Gastrocnemius medialis (tissue), 4 donors: ENCODE measurements at regions not wholly inside any gene's neighbourhood (a gene's known extent, or its start where the extent isn't known, plus 50 kb on each side); places are given as distances from the start of the nearest gene placed in this dataset.

Source experiments
- ATAC-seq, 2 donors: fragments of 150-250 bp; one replicate each; pipeline ENCODE4 v1.9.1; 2016
- DNase-seq, 2 donors: peaks; one replicate each; pipeline ENCODE4 v3.0.0-alpha.2; 2019
- H3K27ac ChIP-seq, 4 donors: fragments of 200-600 bp; sonication (generic); 1 replicate in 1 of 4; 2 replicates in 3 of 4; pipeline ENCODE4 v1.5.1; 2016 to 2018; ENCODE audit warnings: mild to moderate bottlenecking in 2 of 4, moderate library complexity in 1 of 4
- H3K27me3 ChIP-seq, 3 donors: fragments of 200-600 bp; sonication (generic) in 2 of 3; 1 replicate in 1 of 3; 2 replicates in 2 of 3; pipeline versions ENCODE4 v1.5.1 to v1.6.0; 2016 to 2019; ENCODE audit warnings: mild to moderate bottlenecking in 1 of 3, moderate library complexity in 1 of 3
- H3K36me3 ChIP-seq, 2 donors: fragments of 200-600 bp; sonication (generic) in 1 of 2; one replicate each; pipeline ENCODE4 v1.5.1; 2017 to 2018
- H3K4me1 ChIP-seq, 2 donors: fragments of 200-600 bp; sonication (generic) in 1 of 2; one replicate each; pipeline ENCODE4 v1.5.1; 2016 to 2017; ENCODE audit warnings: mild to moderate bottlenecking in 2 of 2
- H3K4me3 ChIP-seq, 4 donors: fragments of 200-600 bp; sonication (generic) in 3 of 4; 1 replicate in 1 of 4; 2 replicates in 3 of 4; pipeline ENCODE4 v1.5.1; 2016 to 2019; ENCODE audit warnings: mild to moderate bottlenecking in 2 of 4
- H3K9me3 ChIP-seq, 3 donors: fragments of 200-600 bp; sonication (generic) in 2 of 3; 1 replicate in 1 of 3; 2 replicates in 2 of 3; pipeline ENCODE4 v1.5.1; 2016 to 2019
- POLR2A ChIP-seq, 2 donors: fragments of 450-650 bp; IDR thresholded peaks; one replicate each; pipeline ENCODE4 v1.6.1; 2017; ENCODE audit warnings: antibody characterized with exemption in 2 of 2, mild to moderate bottlenecking in 2 of 2, moderate library complexity in 2 of 2
- in situ Hi-C, 4 donors: fragments of 200-750 bp; cut with MboI; loops; one replicate each; pipeline versions ENCODE4 v1.15.0 to v1.8.0; 2017; ENCODE audit warnings: low sequenced_read_pairs in 4 of 4
- intact Hi-C: fragments of 100-400 bp; cut with DNase I; formaldehyde crosslinking; loops from one replicate; pipeline ENCODE4 v1.15.1; 2023; ENCODE audit warnings: low total_unique reads
- TF ChIP-seq, protein P1 (sequence below), 5 experiments: fragments of 450-650 bp in 3 of 5; fragments of 200-600 bp in 2 of 5; sonication (generic) in 2 of 5; IDR thresholded peaks in 4 of 5; conservative IDR thresholded peaks in 1 of 5; 1 replicate in 4 of 5; 2 replicates in 1 of 5; pipeline ENCODE4 v1.5.1; 2016 to 2019; ENCODE audit warnings: antibody characterized with exemption in 5 of 5, mild to moderate bottlenecking in 3 of 5, moderate library complexity in 3 of 5

DNA sequence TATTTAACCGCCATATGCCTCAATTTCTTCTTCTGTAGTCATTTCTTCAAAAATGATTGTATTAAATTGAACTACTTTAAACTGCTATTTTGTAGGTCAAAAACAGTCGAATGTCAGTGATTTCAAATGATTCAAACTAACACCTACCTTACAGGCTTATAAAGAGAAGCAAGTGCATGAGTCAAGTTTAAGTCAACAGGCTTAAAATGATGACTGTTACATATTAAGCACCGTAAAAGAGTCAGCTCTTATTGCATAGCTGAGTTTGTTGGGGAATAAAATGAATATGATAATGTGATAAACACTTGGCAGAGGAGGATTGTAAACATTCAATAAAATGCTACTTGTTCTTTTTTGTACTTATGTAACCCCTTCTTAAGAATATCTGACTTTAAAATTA is 90.1 kb upstream of the ANKRD1 start:
- intact Hi-C loops: no loop called here
- Histone ChIP-seq H3K4me3 (no peak overlapping the region), H3K36me3 (no peaks in the 10 kb centered on the region), H3K9me3 (no peaks in the 10 kb centered on the region), H3K27me3 (no peaks in the 10 kb centered on the region), H3K4me1 (peaks cover 0 to 4% of the 10 kb centered on the region in 2 donors), H3K27ac (no peak overlapping the region)
- in situ Hi-C loops: no loop called here
- DNase-seq (no peak), ATAC-seq (no peak)
- TF ChIP-seq POLR2A (IDR thresholded peaks at IDR 0.05): no peak
- TF ChIP-seq, protein P1, sequence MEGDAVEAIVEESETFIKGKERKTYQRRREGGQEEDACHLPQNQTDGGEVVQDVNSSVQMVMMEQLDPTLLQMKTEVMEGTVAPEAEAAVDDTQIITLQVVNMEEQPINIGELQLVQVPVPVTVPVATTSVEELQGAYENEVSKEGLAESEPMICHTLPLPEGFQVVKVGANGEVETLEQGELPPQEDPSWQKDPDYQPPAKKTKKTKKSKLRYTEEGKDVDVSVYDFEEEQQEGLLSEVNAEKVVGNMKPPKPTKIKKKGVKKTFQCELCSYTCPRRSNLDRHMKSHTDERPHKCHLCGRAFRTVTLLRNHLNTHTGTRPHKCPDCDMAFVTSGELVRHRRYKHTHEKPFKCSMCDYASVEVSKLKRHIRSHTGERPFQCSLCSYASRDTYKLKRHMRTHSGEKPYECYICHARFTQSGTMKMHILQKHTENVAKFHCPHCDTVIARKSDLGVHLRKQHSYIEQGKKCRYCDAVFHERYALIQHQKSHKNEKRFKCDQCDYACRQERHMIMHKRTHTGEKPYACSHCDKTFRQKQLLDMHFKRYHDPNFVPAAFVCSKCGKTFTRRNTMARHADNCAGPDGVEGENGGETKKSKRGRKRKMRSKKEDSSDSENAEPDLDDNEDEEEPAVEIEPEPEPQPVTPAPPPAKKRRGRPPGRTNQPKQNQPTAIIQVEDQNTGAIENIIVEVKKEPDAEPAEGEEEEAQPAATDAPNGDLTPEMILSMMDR (IDR thresholded peaks at IDR 0.05 in 4 of 5, conservative IDR thresholded peaks at IDR 0.05 in 1 of 5): no peak

GRCh38 chr10:91012502-91012901 is 91.6 kb upstream of the ANKRD1 start:
- H3K4me1 ChIP-seq: no peaks in the 10 kb centered on the region
- no peak overlapping the region for H3K4me3 ChIP-seq
- ATAC-seq: no peak
- no peaks in the 10 kb centered on the region for H3K27me3 ChIP-seq
- DNase-seq: no peak
- H3K36me3 ChIP-seq: no peaks in the 10 kb centered on the region
- in situ Hi-C loops: no loop called here
- H3K9me3 ChIP-seq: no peaks in the 10 kb centered on the region
- TF ChIP-seq POLR2A (IDR thresholded peaks at IDR 0.05): no peak
- TF ChIP-seq, protein P1 (IDR thresholded peaks at IDR 0.05 in 4 of 5, conservative IDR thresholded peaks at IDR 0.05 in 1 of 5): no peak
- intact Hi-C loops: no loop called here
- no peak overlapping the region for H3K27ac ChIP-seq

DNA sequence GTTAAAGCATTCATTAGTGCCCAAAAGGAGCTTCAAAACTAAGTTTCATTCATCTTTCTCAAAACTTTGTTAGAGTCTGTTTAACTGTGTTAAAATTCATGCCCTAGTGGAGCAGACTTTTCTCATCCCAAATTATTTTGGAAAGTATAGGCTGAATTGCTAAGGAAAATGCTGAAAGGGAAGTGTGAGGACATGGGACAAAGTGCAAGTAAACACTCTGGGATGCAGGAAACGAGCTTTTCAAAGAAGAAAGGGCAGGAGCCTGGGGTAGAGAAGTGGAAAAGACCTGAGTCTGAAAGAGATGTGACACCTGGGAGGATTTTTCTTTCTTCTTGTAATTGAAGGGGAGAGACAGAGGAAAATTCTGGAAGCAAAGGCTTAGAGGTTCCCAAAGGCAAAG is 93.1 kb upstream of the ANKRD1 start:
- Histone ChIP-seq H3K27me3 (no peaks in the 10 kb centered on the region), H3K4me3 (no peak overlapping the region), H3K27ac (no peak overlapping the region), H3K36me3 (no peaks in the 10 kb centered on the region), H3K4me1 (no peaks in the 10 kb centered on the region), H3K9me3 (no peaks in the 10 kb centered on the region)
- TF ChIP-seq, protein P1 (IDR thresholded peaks at IDR 0.05 in 4 of 5, conservative IDR thresholded peaks at IDR 0.05 in 1 of 5): no peak
- no peak for TF ChIP-seq POLR2A (IDR thresholded peaks at IDR 0.05)
- DNase-seq (no peak), ATAC-seq (no peak)
- in situ Hi-C loops: no loop called here
- intact Hi-C loops: no loop called here

DNA sequence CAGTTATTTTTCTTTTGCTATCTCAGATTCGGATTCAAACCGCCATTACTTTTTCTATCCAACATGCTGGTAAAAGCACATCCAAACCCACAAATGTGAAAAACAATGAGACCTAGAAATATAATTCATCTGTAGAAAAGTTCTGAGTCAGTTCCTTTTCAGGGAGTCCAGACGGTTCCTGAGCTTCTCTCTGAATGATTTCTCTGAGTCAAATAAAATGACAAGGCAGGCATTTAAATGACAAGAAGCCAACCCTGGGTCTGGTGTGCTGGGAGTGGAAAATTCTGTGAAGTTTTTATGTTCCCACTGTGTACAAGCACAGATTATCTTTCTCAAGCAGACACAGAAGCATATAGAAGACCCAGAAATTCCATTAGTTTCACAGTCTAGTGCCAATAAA is 96.3 kb upstream of the ANKRD1 start:
- TF ChIP-seq, protein P1 (IDR thresholded peaks at IDR 0.05 in 4 of 5, conservative IDR thresholded peaks at IDR 0.05 in 1 of 5): no peak
- no peak for TF ChIP-seq POLR2A (IDR thresholded peaks at IDR 0.05)
- no peaks in the 10 kb centered on the region for H3K27me3 ChIP-seq
- no peaks in the 10 kb centered on the region for H3K9me3 ChIP-seq
- in situ Hi-C loops: no loop called here
- H3K36me3 ChIP-seq: no peaks in the 10 kb centered on the region
- DNase-seq: no peak
- peaks cover 1% of the 10 kb centered on the region in 2 donors for H3K4me1 ChIP-seq
- H3K4me3 ChIP-seq: no peak overlapping the region
- H3K27ac ChIP-seq: no peak overlapping the region
- ATAC-seq: no peak
- intact Hi-C loops: no loop called here

GRCh38 chr10:91021901-91022300 is 101.0 kb upstream of the ANKRD1 start:
- ATAC-seq: no peak

More at GRCh38 chr10:91021901-91022300, 101.0 kb upstream of the ANKRD1 start:
- no peaks in the 10 kb centered on the region for H3K9me3 ChIP-seq
- DNase-seq: no peak
- in situ Hi-C loops (no loop called here), intact Hi-C loops (no loop called here)
- TF ChIP-seq, protein P1 (IDR thresholded peaks at IDR 0.05 in 4 of 5, conservative IDR thresholded peaks at IDR 0.05 in 1 of 5): no peak
- TF ChIP-seq POLR2A (IDR thresholded peaks at IDR 0.05): no peak
- H3K36me3 ChIP-seq: no peaks in the 10 kb centered on the region
- no peak overlapping the region for H3K4me3 ChIP-seq
- H3K27ac ChIP-seq: no peak overlapping the region
- peaks cover 17 to 22% of the 10 kb centered on the region in 2 donors for H3K4me1 ChIP-seq
- H3K27me3 ChIP-seq: no peaks in the 10 kb centered on the region
